ENCODE measurements at regions not wholly inside any gene's neighbourhood (a gene's known extent, or its start where the extent isn't known, plus 50 kb on each side); places are given as distances from the start of the nearest gene placed in this dataset.

GRCh38 chr13:104937881-104938280, 1597.6 kb downstream of the EFNB2 start:
- TF ChIP-seq CTCF (IDR thresholded peaks at IDR 0.05): no peak
- TF ChIP-seq POLR2A (IDR thresholded peaks at IDR 0.05): no peak
- TF ChIP-seq POLR2AphosphoS5 (IDR thresholded peaks at IDR 0.05): no peak

Data from gastroesophageal sphincter (tissue), 3 donors.